ENCODE measurements at regions not wholly inside any gene's neighbourhood (a gene's known extent, or its start where the extent isn't known, plus 50 kb on each side); places are given as distances from the start of the nearest gene placed in this dataset.

- TF ChIP-seq EZH2 (IDR thresholded peaks at IDR 0.05; ENCODE audit: borderline replicate concordance, low read length) (no peak), CTCF (IDR thresholded peaks at IDR 0.05; ENCODE audit: low read length) (no peak)
Observed at GRCh38 chr12:102571889-102572288, 91.5 kb upstream of the IGF1 start.

GRCh38 chr12:102570256-102570655, 89.9 kb upstream of the IGF1 start:
- H3K27me3 ChIP-seq (ENCODE audit: insufficient read depth, low read length) = no peaks in the 10 kb centered on the region
- no peaks in the 10 kb centered on the region for H3K9me2 ChIP-seq (ENCODE audit: low read depth, low read length)
- no peak overlapping the region for H3K9ac ChIP-seq (ENCODE audit: low read length)
- no peak for TF ChIP-seq CTCF (IDR thresholded peaks at IDR 0.05; ENCODE audit: low read length)
- TF ChIP-seq EZH2 (IDR thresholded peaks at IDR 0.05; ENCODE audit: borderline replicate concordance, low read length) = no peak
- no peaks in the 10 kb centered on the region for H3F3A ChIP-seq (ENCODE audit: insufficient read depth, low read length)
- no peak overlapping the region for H2AFZ ChIP-seq (ENCODE audit: low read length)
- no peaks in the 10 kb centered on the region for H3K9me3 ChIP-seq (ENCODE audit: low read length)
- no peaks in the 10 kb centered on the region for H3K79me2 ChIP-seq (ENCODE audit: insufficient read depth, low read length)
- no peaks in the 10 kb centered on the region for H3K4me1 ChIP-seq (ENCODE audit: insufficient read depth, low read length, severe bottlenecking)
- no peaks in the 10 kb centered on the region for H4K20me1 ChIP-seq (ENCODE audit: insufficient read depth, low read length)
- no peak overlapping the region for H3K27ac ChIP-seq (ENCODE audit: low read depth, low read length, poor library complexity, severe bottlenecking)
- no peak overlapping the region for H3K4me3 ChIP-seq (ENCODE audit: low read depth, low read length, poor library complexity, severe bottlenecking)
- no peaks in the 10 kb centered on the region for H3K36me3 ChIP-seq (ENCODE audit: insufficient read depth, low read length)
- H3K4me2 ChIP-seq (ENCODE audit: low read length) = no peak overlapping the region

More at GRCh38 chr12:102571889-102572288, 91.5 kb upstream of the IGF1 start:
- H3K36me3 ChIP-seq (ENCODE audit: insufficient read depth, low read length) = no peaks in the 10 kb centered on the region
- no peak overlapping the region for H3K9ac ChIP-seq (ENCODE audit: low read length)
- no peak overlapping the region for H2AFZ ChIP-seq (ENCODE audit: low read length)
- no peak overlapping the region for H3K4me2 ChIP-seq (ENCODE audit: low read length)
- H3K9me2 ChIP-seq (ENCODE audit: low read depth, low read length) = no peaks in the 10 kb centered on the region
- no peaks in the 10 kb centered on the region for H3K9me3 ChIP-seq (ENCODE audit: low read length)
- no peaks in the 10 kb centered on the region for H3K4me1 ChIP-seq (ENCODE audit: insufficient read depth, low read length, severe bottlenecking)
- no peak overlapping the region for H3K27ac ChIP-seq (ENCODE audit: low read depth, low read length, poor library complexity, severe bottlenecking)
- no peaks in the 10 kb centered on the region for H3K27me3 ChIP-seq (ENCODE audit: insufficient read depth, low read length)
- no peaks in the 10 kb centered on the region for H3K79me2 ChIP-seq (ENCODE audit: insufficient read depth, low read length)
- no peaks in the 10 kb centered on the region for H3F3A ChIP-seq (ENCODE audit: insufficient read depth, low read length)
- no peak overlapping the region for H3K4me3 ChIP-seq (ENCODE audit: low read depth, low read length, poor library complexity, severe bottlenecking)
- no peaks in the 10 kb centered on the region for H4K20me1 ChIP-seq (ENCODE audit: insufficient read depth, low read length)

- H3K9me2 ChIP-seq (ENCODE audit: low read depth, low read length) = no peaks in the 10 kb centered on the region
- H3K9ac ChIP-seq (ENCODE audit: low read length) = no peak overlapping the region
- no peaks in the 10 kb centered on the region for H4K20me1 ChIP-seq (ENCODE audit: insufficient read depth, low read length)
- H3K9me3 ChIP-seq (ENCODE audit: low read length) = no peaks in the 10 kb centered on the region
- no peaks in the 10 kb centered on the region for H3K79me2 ChIP-seq (ENCODE audit: insufficient read depth, low read length)
- H3K27me3 ChIP-seq (ENCODE audit: insufficient read depth, low read length) = no peaks in the 10 kb centered on the region
- no peak overlapping the region for H3K4me3 ChIP-seq (ENCODE audit: low read depth, low read length, poor library complexity, severe bottlenecking)
- H3K4me1 ChIP-seq (ENCODE audit: insufficient read depth, low read length, severe bottlenecking) = no peaks in the 10 kb centered on the region
- no peak overlapping the region for H3K27ac ChIP-seq (ENCODE audit: low read depth, low read length, poor library complexity, severe bottlenecking)
- no peak overlapping the region for H2AFZ ChIP-seq (ENCODE audit: low read length)
- H3K36me3 ChIP-seq (ENCODE audit: insufficient read depth, low read length) = no peaks in the 10 kb centered on the region
- no peaks in the 10 kb centered on the region for H3F3A ChIP-seq (ENCODE audit: insufficient read depth, low read length)
- TF ChIP-seq CTCF (IDR thresholded peaks at IDR 0.05; ENCODE audit: low read length) (no peak), EZH2 (IDR thresholded peaks at IDR 0.05; ENCODE audit: borderline replicate concordance, low read length) (no peak)
- H3K4me2 ChIP-seq (ENCODE audit: low read length) = no peak overlapping the region
Observed at GRCh38 chr12:102569803-102570202, 89.4 kb upstream of the IGF1 start.
